MM.1S (cell line): ENCODE measurements at regions not wholly inside any gene's neighbourhood (a gene's known extent, or its start where the extent isn't known, plus 50 kb on each side); places are given as distances from the start of the nearest gene placed in this dataset.

Experiments
- DNase-seq: peaks from one replicate; pipeline ENCODE4 v3.0.0-alpha.2; 2015
- H2AFZ ChIP-seq: fragments of 300-600 bp; sonication (generic); 2 replicates; pipeline ENCODE4 v1.6.0; 2016; ENCODE audit warnings: antibody characterized with exemption, low read length
- H3F3A ChIP-seq: fragments of 300-600 bp; sonication (generic); 2 replicates; pipeline ENCODE4 v1.6.1; 2016; ENCODE audit warnings: mild to moderate bottlenecking, antibody characterized with exemption, low read length, moderate library complexity, mixed read lengths; ENCODE audit not compliant: insufficient read depth
- H3K27ac ChIP-seq: fragments of 300-600 bp; sonication (generic); 2 replicates; pipeline ENCODE4 v1.5.1; 2016; ENCODE audit warnings: mild to moderate bottlenecking, low read length
- H3K27me3 ChIP-seq: fragments of 300-600 bp; sonication (generic); replicated peaks from 2 replicates; pipeline ENCODE4 v1.6.0; 2016; ENCODE audit warnings: low read length; ENCODE audit not compliant: insufficient read depth
- H3K36me3 ChIP-seq: fragments of 300-600 bp; sonication (generic); replicated peaks from 2 replicates; pipeline ENCODE4 v1.6.1; 2016; ENCODE audit warnings: mild to moderate bottlenecking, low read length, mixed read lengths; ENCODE audit not compliant: insufficient read depth
- H3K4me1 ChIP-seq: fragments of 300-600 bp; sonication (generic); 2 replicates; pipeline ENCODE4 v1.6.1; 2016; ENCODE audit warnings: low read length, mixed read lengths
- H3K4me2 ChIP-seq: fragments of 300-600 bp; sonication (generic); 2 replicates; pipeline ENCODE4 v1.6.0; 2016; ENCODE audit warnings: low read depth, low read length
- H3K4me3 ChIP-seq: fragments of 300-600 bp; sonication (generic); 2 replicates; pipeline ENCODE4 v1.5.1; 2016; ENCODE audit warnings: low read length, mixed read lengths
- H3K79me2 ChIP-seq: fragments of 300-600 bp; sonication (generic); 2 replicates; pipeline ENCODE4 v1.6.1; 2016; ENCODE audit warnings: mixed run types, low read length, mixed read lengths
- H3K9ac ChIP-seq: fragments of 300-600 bp; sonication (generic); 2 replicates; pipeline ENCODE4 v1.6.1; 2016; ENCODE audit warnings: low read length, mixed read lengths
- H3K9me2 ChIP-seq: fragments of 300-600 bp; sonication (generic); replicated peaks from 2 replicates; pipeline ENCODE4 v1.6.1; 2016; ENCODE audit warnings: mild to moderate bottlenecking, low read length, mixed read lengths; ENCODE audit not compliant: insufficient read depth
- H3K9me3 ChIP-seq: fragments of 300-600 bp; sonication (generic); replicated peaks from 2 replicates; pipeline ENCODE4 v1.6.1; 2016; ENCODE audit warnings: mild to moderate bottlenecking, low read length, mixed read lengths; ENCODE audit not compliant: insufficient read depth
- H4K20me1 ChIP-seq: fragments of 300-600 bp; sonication (generic); 2 replicates; pipeline ENCODE4 v1.6.1; 2016; ENCODE audit warnings: mild to moderate bottlenecking, low read length, moderate library complexity, mixed read lengths; ENCODE audit not compliant: insufficient read depth
- CTCF ChIP-seq: fragments of 300-600 bp; sonication (generic); IDR thresholded peaks from 2 replicates; pipeline ENCODE4 v1.5.1; 2016; ENCODE audit warnings: antibody characterized with exemption, low read length, mixed read lengths
- EZH2 ChIP-seq: fragments of 300-600 bp; sonication (generic); optimal IDR thresholded peaks from 2 replicates; pipeline ENCODE3; 2017; ENCODE audit warnings: low read depth, mild to moderate bottlenecking, antibody characterized with exemption, low read length, mixed read lengths
- EZH2phosphoT487 ChIP-seq: fragments of 300-600 bp; sonication (generic); IDR thresholded peaks from 2 replicates; pipeline ENCODE4 v1.6.1; 2018; ENCODE audit warnings: antibody characterized with exemption, low read length

- no peak overlapping the region for H3K4me2 ChIP-seq
- no peak for DNase-seq
- H3K4me3 ChIP-seq, result no peak overlapping the region
- peaks cover 19% of the 10 kb centered on the region for H3F3A ChIP-seq
- no peaks in the 10 kb centered on the region for H3K9me3 ChIP-seq
- no peak overlapping the region for H3K9ac ChIP-seq
- no peaks in the 10 kb centered on the region for H3K36me3 ChIP-seq
- H3K79me2 ChIP-seq, result no peaks in the 10 kb centered on the region
- no peak overlapping the region for H2AFZ ChIP-seq
- no peaks in the 10 kb centered on the region for H3K9me2 ChIP-seq
- TF ChIP-seq EZH2, result no peak
- TF ChIP-seq EZH2phosphoT487, result no peak
- no peak for TF ChIP-seq CTCF
- H4K20me1 ChIP-seq, result no peaks in the 10 kb centered on the region
- H3K27me3 ChIP-seq, result no peaks in the 10 kb centered on the region
- peaks cover 37% of the 10 kb centered on the region for H3K4me1 ChIP-seq
- no peak overlapping the region for H3K27ac ChIP-seq
These were observed 82.3 kb downstream of the C11orf91 start for GRCh38 chr11:33618351-33618710.

- TF ChIP-seq EZH2 (no peak), CTCF (no peak), EZH2phosphoT487 (no peak)
- Histone ChIP-seq H3K27me3 (no peaks in the 10 kb centered on the region), H4K20me1 (no peaks in the 10 kb centered on the region), H3K9me3 (no peaks in the 10 kb centered on the region), H3K9ac (no peak overlapping the region), H3K9me2 (no peaks in the 10 kb centered on the region), H3K4me3 (no peak overlapping the region), H3K4me2 (no peak overlapping the region), H3K79me2 (no peaks in the 10 kb centered on the region), H3K27ac (no peak overlapping the region), H3K36me3 (no peaks in the 10 kb centered on the region), H3F3A (peaks cover 15% of the 10 kb centered on the region), H3K4me1 (peaks cover 32% of the 10 kb centered on the region), H2AFZ (no peak overlapping the region)
- DNase-seq, result no peak
These were observed 82.8 kb downstream of the C11orf91 start for GRCh38 chr11:33617672-33618350.

- H3F3A ChIP-seq, result peaks cover 4% of the 10 kb centered on the region; the same call in 1 of the 2 replicates
- peaks cover 21% of the 10 kb centered on the region for H3K4me1 ChIP-seq
- TF ChIP-seq EZH2phosphoT487 (no peak), EZH2 (no peak), CTCF (no peak)
- no peak overlapping the region for H2AFZ ChIP-seq
- no peaks in the 10 kb centered on the region for H3K9me3 ChIP-seq
- no peaks in the 10 kb centered on the region for H3K9me2 ChIP-seq
- no peaks in the 10 kb centered on the region for H3K36me3 ChIP-seq
- H3K4me2 ChIP-seq, result no peak overlapping the region
- H3K79me2 ChIP-seq, result no peaks in the 10 kb centered on the region
- no peak overlapping the region for H3K9ac ChIP-seq
- H3K27ac ChIP-seq, result no peak overlapping the region
- no peak for DNase-seq
- H3K4me3 ChIP-seq, result no peak overlapping the region
- no peaks in the 10 kb centered on the region for H4K20me1 ChIP-seq
- H3K27me3 ChIP-seq, result no peaks in the 10 kb centered on the region
These were observed 84.1 kb downstream of the C11orf91 start for GRCh38 chr11:33616552-33616951.
